Mammary epithelial cell (primary cell): ENCODE measurements at regions not wholly inside any gene's neighbourhood (a gene's known extent, or its start where the extent isn't known, plus 50 kb on each side); places are given as distances from the start of the nearest gene placed in this dataset.

Experiments used
- EZH2 ChIP-seq: IDR thresholded peaks from 2 replicates; pipeline ENCODE4 v1.6.1; 2012; ENCODE audit warnings: low read length, inconsistent platforms, borderline replicate concordance
- TF ChIP-seq, protein P1 (sequence below), 2 donors: IDR thresholded peaks in 1 of 2; conservative IDR thresholded peaks in 1 of 2; 2 replicates each; pipeline ENCODE4 v1.5.1; 2011 to 2012; ENCODE audit warnings: inconsistent platforms in 2 of 2, low read length in 2 of 2, mild to moderate bottlenecking in 2 of 2, control low read depth in 1 of 2, low read depth in 1 of 2; ENCODE audit not compliant: insufficient read depth in 1 of 2; ENCODE audit errors: extremely low read depth in 1 of 2

DNA sequence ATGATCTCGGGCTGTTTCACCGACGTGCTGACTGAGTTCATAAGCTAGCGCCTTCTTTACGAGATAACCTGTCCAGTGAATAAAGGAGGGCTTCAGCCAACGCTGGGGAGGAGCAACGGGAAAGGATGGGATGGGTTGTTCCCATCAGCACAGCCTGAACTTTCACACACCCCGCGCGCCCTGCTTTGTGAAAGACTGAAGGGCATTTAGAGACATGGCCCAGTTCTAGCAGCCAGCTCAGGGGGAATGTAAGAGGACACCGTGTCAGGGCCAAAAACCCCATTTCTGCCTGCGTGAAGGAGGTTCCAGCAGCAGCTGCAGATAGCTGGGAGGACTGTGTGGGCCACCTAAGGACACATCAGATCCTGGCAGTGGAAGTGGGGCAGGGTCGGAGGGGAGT is 255.1 kb upstream of the RAB4A start:
- TF ChIP-seq, protein P1, sequence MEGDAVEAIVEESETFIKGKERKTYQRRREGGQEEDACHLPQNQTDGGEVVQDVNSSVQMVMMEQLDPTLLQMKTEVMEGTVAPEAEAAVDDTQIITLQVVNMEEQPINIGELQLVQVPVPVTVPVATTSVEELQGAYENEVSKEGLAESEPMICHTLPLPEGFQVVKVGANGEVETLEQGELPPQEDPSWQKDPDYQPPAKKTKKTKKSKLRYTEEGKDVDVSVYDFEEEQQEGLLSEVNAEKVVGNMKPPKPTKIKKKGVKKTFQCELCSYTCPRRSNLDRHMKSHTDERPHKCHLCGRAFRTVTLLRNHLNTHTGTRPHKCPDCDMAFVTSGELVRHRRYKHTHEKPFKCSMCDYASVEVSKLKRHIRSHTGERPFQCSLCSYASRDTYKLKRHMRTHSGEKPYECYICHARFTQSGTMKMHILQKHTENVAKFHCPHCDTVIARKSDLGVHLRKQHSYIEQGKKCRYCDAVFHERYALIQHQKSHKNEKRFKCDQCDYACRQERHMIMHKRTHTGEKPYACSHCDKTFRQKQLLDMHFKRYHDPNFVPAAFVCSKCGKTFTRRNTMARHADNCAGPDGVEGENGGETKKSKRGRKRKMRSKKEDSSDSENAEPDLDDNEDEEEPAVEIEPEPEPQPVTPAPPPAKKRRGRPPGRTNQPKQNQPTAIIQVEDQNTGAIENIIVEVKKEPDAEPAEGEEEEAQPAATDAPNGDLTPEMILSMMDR (conservative IDR thresholded peaks at IDR 0.05 in 1 of 2, IDR thresholded peaks at IDR 0.05 in 1 of 2; ENCODE audit: extremely low read depth in 1 of 2, insufficient read depth in 1 of 2, low read depth in 1 of 2, low read length in 2 of 2): no peak
- no peak for TF ChIP-seq EZH2
